ENCODE measurements at regions not wholly inside any gene's neighbourhood (a gene's known extent, or its start where the extent isn't known, plus 50 kb on each side); places are given as distances from the start of the nearest gene placed in this dataset.

DNA sequence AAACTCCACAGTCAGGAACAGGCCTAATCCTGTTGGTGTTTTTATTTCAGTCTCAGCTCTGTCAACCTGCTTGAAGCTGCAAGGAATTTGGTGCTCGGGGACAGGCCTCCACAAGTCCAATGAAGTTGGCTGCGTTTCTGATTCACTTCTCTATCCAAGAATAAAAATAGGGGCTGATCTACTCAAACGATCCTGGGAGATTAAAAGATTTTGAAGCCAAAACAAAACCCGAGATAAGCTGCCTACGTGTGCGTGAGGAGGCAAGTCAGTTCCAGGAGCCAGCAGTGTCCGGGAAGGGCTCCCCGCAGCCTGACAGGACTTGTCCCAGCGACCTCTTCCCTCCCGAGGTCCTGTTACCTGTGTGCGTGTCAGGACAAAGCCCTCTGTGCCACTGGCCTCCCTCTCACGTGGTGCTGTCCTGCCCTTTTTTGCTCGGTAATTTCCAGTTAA lies 98.0 kb downstream of the ETS2 start:
- TF ChIP-seq CTCF (IDR thresholded peaks at IDR 0.05; ENCODE audit: low read length) (no peak), EZH2 (optimal IDR thresholded peaks at IDR 0.05; ENCODE audit: low read depth, low read length) (no peak)

Measured in MM.1S (cell line).